GM12872 (cell line): ENCODE measurements at regions not wholly inside any gene's neighbourhood (a gene's known extent, or its start where the extent isn't known, plus 50 kb on each side); places are given as distances from the start of the nearest gene placed in this dataset.

Experiments used
- TF ChIP-seq, protein P1 (sequence below): IDR thresholded peaks from 3 replicates; pipeline ENCODE4 v1.5.1; 2011; ENCODE audit warnings: low read depth, mild to moderate bottlenecking, low read length, moderate library complexity; ENCODE audit not compliant: insufficient read depth

GRCh38 chr3:34238407-34238806 is 440.0 kb downstream of the PDCD6IP start:
- TF ChIP-seq, protein P1, sequence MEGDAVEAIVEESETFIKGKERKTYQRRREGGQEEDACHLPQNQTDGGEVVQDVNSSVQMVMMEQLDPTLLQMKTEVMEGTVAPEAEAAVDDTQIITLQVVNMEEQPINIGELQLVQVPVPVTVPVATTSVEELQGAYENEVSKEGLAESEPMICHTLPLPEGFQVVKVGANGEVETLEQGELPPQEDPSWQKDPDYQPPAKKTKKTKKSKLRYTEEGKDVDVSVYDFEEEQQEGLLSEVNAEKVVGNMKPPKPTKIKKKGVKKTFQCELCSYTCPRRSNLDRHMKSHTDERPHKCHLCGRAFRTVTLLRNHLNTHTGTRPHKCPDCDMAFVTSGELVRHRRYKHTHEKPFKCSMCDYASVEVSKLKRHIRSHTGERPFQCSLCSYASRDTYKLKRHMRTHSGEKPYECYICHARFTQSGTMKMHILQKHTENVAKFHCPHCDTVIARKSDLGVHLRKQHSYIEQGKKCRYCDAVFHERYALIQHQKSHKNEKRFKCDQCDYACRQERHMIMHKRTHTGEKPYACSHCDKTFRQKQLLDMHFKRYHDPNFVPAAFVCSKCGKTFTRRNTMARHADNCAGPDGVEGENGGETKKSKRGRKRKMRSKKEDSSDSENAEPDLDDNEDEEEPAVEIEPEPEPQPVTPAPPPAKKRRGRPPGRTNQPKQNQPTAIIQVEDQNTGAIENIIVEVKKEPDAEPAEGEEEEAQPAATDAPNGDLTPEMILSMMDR, result no peak

GRCh38 chr3:34239287-34239686 is 440.9 kb downstream of the PDCD6IP start:
- TF ChIP-seq, protein P1, result no peak

DNA sequence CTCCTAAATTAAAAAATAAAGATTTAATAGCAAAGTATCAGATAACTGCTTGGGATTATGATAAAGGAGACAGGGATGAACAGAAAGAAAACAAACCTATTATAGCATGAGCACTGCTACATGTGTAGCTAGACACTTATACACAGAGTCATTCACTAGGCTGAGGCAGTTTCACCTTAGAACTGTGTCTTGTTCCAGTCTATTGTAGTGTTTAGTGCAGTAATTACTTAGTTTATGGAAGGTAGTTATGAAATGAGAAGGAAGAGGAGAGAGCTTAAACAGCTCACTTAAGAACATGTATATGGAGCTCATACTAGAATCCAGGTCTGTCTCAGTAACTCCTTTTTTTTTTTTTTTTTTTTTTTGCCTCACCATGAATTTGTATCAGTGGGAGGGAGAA is 441.4 kb downstream of the PDCD6IP start:
- TF ChIP-seq, protein P1, result no peak

- TF ChIP-seq, protein P1, result no peak
Measured at GRCh38 chr3:34247401-34247800, 449.0 kb downstream of the PDCD6IP start.

DNA sequence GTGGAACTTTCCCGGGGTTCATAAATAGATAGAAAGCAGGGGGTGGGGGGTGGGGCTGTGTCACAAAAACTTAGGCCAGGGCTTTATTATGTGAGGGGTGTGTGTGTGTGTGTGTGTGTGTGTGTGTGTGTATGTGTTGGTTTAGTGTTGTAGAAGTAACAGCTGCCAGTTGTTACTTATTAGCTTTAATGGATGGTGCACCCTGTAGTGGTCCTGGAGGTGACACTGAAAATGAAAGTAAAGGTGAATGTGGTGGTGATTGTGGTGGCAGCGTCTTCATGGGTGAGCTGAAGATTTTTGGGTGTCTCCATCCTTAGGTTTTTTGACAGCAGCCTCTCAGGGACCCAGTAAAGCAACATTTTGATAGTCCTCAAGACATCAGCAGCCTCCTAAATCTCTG is 449.9 kb downstream of the PDCD6IP start:
- TF ChIP-seq, protein P1, result no peak

- TF ChIP-seq, protein P1, result no peak
Measured at GRCh38 chr3:34254285-34254684, 455.9 kb downstream of the PDCD6IP start.

DNA sequence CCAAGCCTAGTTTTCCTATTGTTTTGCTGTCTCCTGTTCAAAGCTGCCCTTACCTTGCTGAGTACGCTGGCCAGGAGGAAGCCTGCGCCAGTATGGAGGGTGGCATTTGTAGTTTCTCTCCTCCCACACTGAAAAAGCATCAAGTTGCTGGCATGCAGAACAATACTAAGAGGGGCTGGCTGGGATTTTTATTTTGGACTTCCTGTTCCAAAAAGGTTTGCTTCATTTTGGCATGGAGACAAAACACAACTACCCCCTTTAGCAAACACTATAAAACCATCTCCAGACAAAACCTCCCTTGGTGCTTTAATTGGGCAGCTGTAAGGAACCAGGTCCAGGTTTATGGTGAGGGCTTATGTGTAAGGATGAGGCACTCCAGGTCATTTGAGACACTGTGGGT is 457.6 kb downstream of the PDCD6IP start:
- TF ChIP-seq, protein P1, result no peak

GRCh38 chr3:34256791-34257190 is 458.4 kb downstream of the PDCD6IP start:
- TF ChIP-seq, protein P1, result no peak
